ENCODE measurements at regions not wholly inside any gene's neighbourhood (a gene's known extent, or its start where the extent isn't known, plus 50 kb on each side); places are given as distances from the start of the nearest gene placed in this dataset.

- H3K36me3 ChIP-seq, result no peaks in the 10 kb centered on the region
- no peak for DNase-seq
- peaks cover 0 to 16% (median 0%) of the 10 kb centered on the region in 3 donors for H3K4me1 ChIP-seq
- peak overlapping the region in 1 of 4 donors; percentile 46 for H3K27ac ChIP-seq
- H3K4me3 ChIP-seq, result no peak overlapping the region
- intact Hi-C loops (cut with DNase I), result no loop called here
- H3K27me3 ChIP-seq, result no peaks in the 10 kb centered on the region
- TF ChIP-seq CTCF (IDR thresholded peaks at IDR 0.05) (no peak), POLR2A (IDR thresholded peaks at IDR 0.05) (no peak)
- H3K9me3 ChIP-seq, result peaks cover 0 to 28% (median 0%) of the 10 kb centered on the region in 3 donors
These were observed 309.8 kb downstream of the OXSM start for GRCh38 chr3:26099692-26100091.

DNA sequence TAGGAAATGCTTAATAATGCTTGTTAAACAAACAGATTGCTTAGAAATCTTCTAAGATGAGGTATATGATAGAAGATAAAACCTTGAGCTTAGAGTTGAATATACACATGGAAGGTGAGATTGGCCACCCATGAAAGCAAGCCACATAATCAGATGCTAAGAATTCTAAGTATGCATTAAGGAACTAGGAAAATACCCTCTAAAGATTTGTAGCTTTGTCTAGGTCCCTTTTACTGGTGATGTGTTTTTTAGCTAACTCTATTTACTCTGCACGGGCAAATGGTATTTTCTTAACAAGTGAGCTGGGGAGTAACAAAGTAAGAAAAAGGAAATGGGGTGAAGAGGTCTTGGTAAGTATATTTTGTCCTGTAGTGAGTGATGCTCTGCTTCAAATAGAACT, 310.3 kb downstream of the OXSM start:
- intact Hi-C loops (cut with DNase I), result no loop called here
- no peak for DNase-seq
- Histone ChIP-seq H3K4me1 (peaks cover 0 to 21% (median under 1%) of the 10 kb centered on the region in 3 donors), H3K4me3 (no peak overlapping the region), H3K27ac (peak overlapping the region in 1 of 4 donors; percentile 46), H3K36me3 (no peaks in the 10 kb centered on the region), H3K9me3 (peaks cover 0 to 27% (median 0%) of the 10 kb centered on the region in 3 donors), H3K27me3 (no peaks in the 10 kb centered on the region)
- no peak for TF ChIP-seq CTCF (IDR thresholded peaks at IDR 0.05)
- no peak for TF ChIP-seq POLR2A (IDR thresholded peaks at IDR 0.05)
- WGBS, 2 donors, result 62 to 67% methylated on average over 1 of the region's 1 CpG

- no peak overlapping the region for H3K4me3 ChIP-seq
- no peak for DNase-seq
- TF ChIP-seq CTCF (IDR thresholded peaks at IDR 0.05) (no peak), POLR2A (IDR thresholded peaks at IDR 0.05) (no peak)
- H3K27ac ChIP-seq, result no peak overlapping the region
- peaks cover 3 to 38% (median 4%) of the 10 kb centered on the region in 3 donors for H3K4me1 ChIP-seq
- intact Hi-C loops (cut with DNase I), result no loop called here
- H3K27me3 ChIP-seq, result no peaks in the 10 kb centered on the region
- H3K36me3 ChIP-seq, result no peaks in the 10 kb centered on the region
- 56 to 82% methylated on average over 1 of the region's 1 CpG for WGBS, 2 donors
- H3K9me3 ChIP-seq, result peaks cover 0 to 7% (median 0%) of the 10 kb centered on the region in 3 donors
These were observed 312.5 kb downstream of the OXSM start for GRCh38 chr3:26102376-26102775.

GRCh38 chr3:26104851-26105251, 315.0 kb downstream of the OXSM start:
- TF ChIP-seq CTCF (IDR thresholded peaks at IDR 0.05), result no peak
- no peak for TF ChIP-seq POLR2A (IDR thresholded peaks at IDR 0.05)
- no peak for DNase-seq

GRCh38 chr3:26105261-26105660, 315.4 kb downstream of the OXSM start:
- Histone ChIP-seq H3K36me3 (no peaks in the 10 kb centered on the region), H3K27ac (peak overlapping the region in 2 of 4 donors; percentile 10 to 25), H3K4me3 (no peak overlapping the region), H3K9me3 (peaks cover 0 to 3% (median 0%) of the 10 kb centered on the region in 3 donors), H3K27me3 (no peaks in the 10 kb centered on the region), H3K4me1 (peaks cover 3 to 24% (median 4%) of the 10 kb centered on the region in 3 donors)
- intact Hi-C loops (cut with DNase I), result no loop called here
- no peak for DNase-seq
- TF ChIP-seq POLR2A (IDR thresholded peaks at IDR 0.05) (no peak), CTCF (IDR thresholded peaks at IDR 0.05) (no peak)
- 39 to 47% methylated on average over 4 of the region's 4 CpGs for WGBS, 2 donors

More at GRCh38 chr3:26104851-26105251, 315.0 kb downstream of the OXSM start:
- H3K4me3 ChIP-seq, result no peak overlapping the region
- H3K9me3 ChIP-seq, result peaks cover 0 to 3% (median 0%) of the 10 kb centered on the region in 3 donors
- peak overlapping the region in 2 of 4 donors; percentile 10 to 25 for H3K27ac ChIP-seq
- H3K36me3 ChIP-seq, result no peaks in the 10 kb centered on the region
- H3K27me3 ChIP-seq, result no peaks in the 10 kb centered on the region
- 7 to 16% methylated on average over 2 of the region's 2 CpGs for WGBS, 2 donors
- peaks cover 3 to 28% (median 4%) of the 10 kb centered on the region in 3 donors for H3K4me1 ChIP-seq
- intact Hi-C loops (cut with DNase I), result no loop called here
